HG03139 (cell line): ENCODE measurements at regions not wholly inside any gene's neighbourhood (a gene's known extent, or its start where the extent isn't known, plus 50 kb on each side); places are given as distances from the start of the nearest gene placed in this dataset.

Source experiments
- ATAC-seq: cut with Tn5 transposase; IDR thresholded peaks from one replicate; pipeline ENCODE4 v1.9.1; 2021; ENCODE audit not compliant: unreplicated experiment

DNA sequence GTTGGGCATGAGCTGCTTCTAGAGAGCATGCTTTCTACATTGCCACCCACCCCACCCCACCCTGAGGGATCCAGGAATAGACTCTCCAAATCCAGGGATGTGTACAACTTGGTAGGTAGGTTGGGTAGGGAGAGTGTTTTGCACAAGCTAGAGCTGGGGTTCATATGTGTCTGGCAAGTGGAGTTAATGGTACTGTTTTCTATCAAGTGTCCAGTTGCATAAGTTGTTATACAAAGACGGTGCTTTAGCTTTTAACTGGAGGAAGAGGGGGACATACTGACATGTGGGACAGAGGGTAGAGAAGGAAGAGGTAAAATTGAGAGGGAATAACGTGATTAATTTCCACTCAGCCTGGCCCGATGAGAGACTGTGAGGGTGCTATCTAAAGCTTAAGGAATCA is 51.0 kb upstream of the TNC start:
- ATAC-seq, result no peak

DNA sequence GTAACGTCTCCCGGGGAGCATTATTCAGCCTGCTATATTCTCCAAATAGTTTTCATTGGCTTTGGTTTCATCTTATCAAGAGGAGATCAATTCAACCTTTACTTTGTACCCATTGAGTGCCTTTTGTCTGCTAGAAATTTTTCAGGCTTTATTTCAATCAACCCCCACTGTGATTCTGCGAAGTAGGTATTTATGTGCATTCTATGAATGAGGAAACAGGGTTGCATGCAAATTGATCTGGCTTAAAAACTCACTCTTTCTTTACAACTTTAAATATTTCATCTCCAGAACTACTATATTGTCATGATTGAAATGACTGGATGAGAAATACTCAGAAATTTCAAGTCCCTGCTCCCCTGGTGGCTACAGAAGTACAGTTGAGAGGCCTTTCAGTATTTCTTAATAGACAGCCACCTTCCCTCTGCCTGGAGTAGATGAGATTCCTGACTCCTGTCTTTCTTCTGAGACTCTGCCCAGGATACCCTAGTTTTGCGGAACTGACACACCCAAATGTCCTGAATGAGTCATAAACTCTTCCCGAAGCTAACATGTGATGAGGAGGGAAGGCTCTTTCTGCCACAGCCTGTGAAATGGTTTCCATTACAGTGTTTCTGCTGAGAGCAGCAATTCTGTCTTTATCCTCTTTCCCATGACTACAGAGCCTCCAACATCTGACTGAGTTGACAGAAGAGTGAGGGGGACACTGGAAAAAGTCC is 52.6 kb upstream of the TNC start:
- no peak for ATAC-seq

DNA sequence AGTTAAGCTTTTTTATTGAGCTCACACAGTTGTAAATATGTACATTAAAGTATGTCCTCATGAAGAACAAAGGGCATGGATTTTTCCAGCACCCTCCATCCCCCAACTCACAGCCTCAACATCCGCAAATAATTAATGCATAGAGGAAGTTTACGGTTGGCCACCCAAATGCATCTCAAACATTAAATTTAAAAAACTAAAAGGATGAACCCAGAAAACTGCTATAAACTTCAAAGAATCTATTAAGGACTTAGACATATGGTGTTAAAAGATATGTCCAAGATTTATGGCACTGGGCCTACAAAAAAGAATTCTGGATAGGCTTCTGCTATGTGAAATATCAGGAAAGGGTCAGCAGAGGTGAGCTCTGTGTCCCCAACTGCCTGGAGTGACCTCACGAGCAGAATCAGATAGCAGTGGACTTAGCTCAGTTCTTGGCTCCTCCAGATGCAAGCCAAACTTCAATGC is 54.0 kb upstream of the TNC start:
- no peak for ATAC-seq

- no peak for ATAC-seq
Observed at GRCh38 chr9:115182264-115182663, 64.3 kb upstream of the TNC start.

GRCh38 chr9:115183436-115183835 is 65.5 kb upstream of the TNC start:
- ATAC-seq, result no peak

GRCh38 chr9:115189686-115190085 is 71.7 kb upstream of the TNC start:
- ATAC-seq, result no peak

GRCh38 chr9:115191667-115192066 is 73.7 kb upstream of the TNC start:
- no peak for ATAC-seq

- ATAC-seq, result no peak
Observed at GRCh38 chr9:115192280-115192679, 74.3 kb upstream of the TNC start.

DNA sequence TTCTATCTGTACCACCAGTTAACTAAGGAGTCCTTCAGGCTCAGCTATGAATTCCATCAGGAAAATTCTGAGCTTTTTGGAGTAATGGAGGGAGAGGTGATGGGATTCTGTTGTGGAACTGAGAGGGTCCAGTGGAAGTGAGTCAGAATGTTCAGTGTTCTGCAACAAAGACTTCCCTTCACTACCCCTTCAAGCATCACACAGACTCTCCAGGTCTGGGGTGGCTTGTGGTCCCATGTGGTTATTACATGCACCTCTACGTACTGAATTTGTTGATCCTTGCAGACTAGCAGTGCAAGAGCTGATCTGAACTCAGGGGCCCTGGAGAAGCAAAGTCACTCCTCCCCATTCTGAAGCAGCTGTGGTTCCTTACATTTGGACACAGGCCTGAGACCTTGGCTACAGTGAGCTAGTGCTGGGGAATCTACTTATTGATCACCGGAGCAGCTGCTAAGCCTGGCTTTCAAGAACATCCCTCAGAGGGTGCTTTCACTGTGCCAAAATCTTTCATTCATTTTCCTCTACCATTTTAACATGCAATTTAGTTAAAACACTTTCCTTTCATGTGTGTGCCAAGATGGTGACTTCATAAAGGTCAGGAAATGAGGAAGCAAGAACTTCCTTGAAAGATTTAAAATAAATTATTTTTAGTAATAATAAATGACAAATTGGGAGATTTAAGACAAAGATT is 75.0 kb upstream of the TNC start:
- peak; percentile 87 for ATAC-seq

- no peak for ATAC-seq
Observed at GRCh38 chr9:115193777-115194176, 75.8 kb upstream of the TNC start.

DNA sequence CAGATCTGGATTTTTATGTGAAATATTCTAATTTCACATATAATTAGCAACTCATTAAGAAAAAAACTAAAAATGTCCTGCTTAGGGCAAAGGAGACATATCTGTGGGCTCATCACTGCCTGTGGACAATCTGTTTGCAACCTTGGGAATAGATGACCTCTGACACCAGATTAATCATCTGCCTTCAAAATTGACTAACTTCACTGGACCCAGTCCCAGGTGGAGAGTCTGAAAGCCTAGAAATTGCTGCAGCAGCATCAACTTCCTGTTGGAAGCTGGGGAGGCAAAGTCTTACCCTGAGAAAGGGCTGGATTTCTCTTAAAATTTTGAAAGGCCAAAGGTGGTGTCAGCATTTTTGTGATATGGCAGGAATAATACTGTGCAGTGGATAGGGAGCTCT is 76.3 kb upstream of the TNC start:
- ATAC-seq, result no peak

DNA sequence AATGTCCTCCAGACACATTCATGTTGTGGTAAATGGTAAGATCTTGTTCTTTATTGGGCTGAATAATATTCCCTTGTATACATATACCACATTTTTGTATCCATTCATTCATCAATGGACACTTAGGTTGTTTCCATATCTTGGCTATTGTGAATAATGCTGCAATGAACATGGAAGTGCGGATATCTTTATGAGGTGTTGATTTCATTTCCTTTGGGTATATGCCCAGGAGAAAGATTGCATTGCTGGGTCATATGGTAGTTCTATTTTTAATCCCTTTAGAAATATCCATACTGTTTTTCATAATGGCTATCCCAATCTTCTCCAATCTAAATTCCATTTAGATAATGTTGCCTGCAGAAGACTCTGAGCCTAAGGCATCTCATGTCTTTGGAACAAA is 78.0 kb upstream of the TNC start:
- no peak for ATAC-seq

- ATAC-seq, result no peak
Observed at GRCh38 chr9:115196919-115197318, 79.0 kb upstream of the TNC start.

- ATAC-seq, result no peak
Observed at GRCh38 chr9:115198001-115198400, 80.0 kb upstream of the TNC start.

DNA sequence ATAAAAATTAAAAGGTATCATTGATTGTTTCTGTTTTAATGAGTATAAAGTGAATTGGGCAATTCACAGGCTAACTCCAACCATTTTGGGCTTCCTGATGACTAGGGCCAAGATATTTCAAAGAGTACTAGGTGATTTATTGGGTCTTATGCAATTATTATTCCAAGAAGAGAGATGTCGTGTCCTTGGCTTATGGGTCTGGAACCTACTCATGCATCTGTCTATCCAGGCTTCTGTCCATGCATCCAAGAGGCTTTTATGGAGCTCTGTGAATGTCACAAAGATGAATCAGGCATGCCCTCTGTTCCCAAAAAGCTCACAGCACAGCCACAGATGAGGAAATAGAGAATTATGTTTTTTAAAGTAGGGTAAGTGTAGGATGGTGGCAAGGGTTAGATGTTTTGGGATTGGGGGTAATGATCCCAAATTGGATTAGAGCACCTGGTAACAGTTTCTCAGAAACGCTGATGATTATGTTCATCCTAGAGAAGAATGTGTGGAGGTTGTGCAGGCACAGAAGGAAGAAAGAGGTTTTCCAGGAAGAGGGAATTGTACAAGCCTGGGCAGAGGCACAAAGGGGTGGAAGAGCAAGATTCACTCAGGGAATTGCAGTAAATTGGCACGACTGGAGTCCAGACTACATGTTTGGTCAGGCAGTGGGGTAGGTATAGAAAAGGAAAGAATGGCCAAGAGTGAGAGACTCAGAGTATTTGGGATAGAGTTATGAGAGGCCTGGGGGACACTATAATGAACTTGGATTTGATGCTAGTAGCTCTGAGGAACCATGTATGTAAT is 83.0 kb upstream of the TNC start:
- ATAC-seq, result no peak

DNA sequence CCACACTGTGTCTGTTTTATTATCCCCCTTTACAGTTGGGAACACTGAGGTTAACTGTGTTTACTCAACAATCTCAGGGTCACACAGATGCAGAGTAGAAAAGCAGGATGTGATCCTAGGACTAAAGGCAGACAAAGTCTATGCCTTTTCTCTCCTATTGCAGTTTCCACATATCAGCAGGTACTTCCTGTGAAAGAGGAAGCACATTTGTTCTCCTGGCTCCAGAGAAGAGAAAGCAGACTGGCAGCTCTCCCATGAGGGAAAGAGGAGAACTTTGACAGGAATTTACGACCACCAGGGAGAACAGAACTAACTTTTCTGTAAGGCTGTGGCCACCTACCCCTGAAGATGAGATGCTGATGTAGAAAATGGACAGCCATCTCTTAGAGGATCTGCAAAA is 84.2 kb upstream of the TNC start:
- no peak for ATAC-seq

DNA sequence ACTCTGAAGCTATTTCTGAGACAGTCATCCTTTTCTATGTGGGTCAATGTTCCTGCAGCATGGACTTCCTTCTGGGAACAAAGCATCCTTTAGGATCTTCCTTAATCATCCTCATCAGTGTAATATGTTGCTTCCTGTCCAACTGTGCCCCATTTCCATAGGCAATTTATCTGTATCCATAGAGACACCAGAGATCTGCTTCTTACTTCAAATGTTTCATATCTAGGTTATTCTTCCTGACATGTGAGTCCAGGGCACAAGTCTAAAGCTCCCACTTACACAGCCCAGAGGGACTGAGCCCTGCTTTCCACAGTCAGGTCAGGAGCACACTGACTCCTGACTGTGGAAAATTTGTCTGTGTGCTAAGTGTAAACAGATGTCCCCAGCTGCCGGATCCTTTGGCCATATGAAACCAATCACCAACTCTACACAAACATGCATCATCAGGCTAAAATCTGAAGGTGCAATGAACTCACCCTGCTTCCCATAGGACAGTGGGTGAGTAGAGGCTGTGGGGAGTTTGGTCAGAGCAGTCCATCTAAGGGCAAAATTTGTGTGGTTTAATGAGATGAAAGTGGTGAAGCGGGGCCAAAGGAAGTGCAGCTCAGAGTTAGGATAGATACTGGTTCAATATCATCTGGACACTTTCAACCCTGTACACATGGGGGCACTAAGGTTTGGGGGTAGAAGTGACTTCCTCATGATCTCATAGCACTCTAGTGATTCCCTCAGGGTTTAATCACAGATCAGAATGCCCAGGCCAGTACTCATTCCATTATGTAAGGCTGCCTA is 85.2 kb upstream of the TNC start:
- no peak for ATAC-seq

DNA sequence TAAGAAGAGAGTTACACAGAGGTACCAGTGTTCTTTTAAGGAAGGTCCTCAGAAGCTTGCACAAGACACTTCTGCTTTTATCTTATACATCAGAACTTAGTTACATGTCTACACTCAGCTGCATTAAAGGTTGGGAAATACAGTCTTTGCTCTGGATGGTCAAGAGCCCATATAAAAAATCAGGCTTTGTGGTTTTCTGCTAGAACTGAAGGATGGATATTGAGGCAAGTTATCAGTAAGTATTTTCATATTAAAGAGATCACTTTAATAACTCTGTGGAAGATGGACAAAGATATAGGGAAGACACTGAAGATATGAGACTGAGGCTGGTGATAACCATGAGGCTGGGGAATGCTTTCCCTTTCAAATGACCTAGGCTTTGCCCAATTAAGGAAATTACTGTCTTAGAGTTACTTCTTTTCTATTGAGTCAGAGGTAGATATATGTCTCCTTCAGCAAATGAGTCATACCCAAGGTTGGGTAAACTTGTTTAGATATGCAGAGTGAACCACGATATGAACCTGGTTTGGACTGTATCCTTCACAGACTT is 87.0 kb upstream of the TNC start:
- peak; percentile 39 for ATAC-seq

- ATAC-seq, result peak; percentile 40
Observed at GRCh38 chr9:115207003-115207836, 89.3 kb upstream of the TNC start.

DNA sequence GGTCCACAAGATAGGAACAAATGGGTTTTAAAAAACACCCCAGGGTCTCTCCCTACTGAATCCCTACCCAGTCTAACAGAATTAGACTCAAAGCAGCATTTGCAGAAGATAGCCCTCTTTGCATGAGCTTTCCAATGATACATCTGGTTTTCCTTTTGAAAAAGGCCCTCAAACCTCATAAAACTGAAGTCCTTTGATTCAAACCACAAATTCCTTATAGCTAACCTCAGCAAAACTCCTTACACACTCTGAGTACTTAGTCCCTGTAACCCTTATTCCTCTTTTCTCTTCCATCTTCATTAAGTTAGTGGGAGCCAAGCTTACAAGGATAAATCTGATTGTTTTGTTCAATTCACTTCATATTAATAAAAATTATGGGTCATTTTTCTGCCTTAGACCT is 90.5 kb upstream of the TNC start:
- no peak for ATAC-seq
